ENCODE measurements at regions not wholly inside any gene's neighbourhood (a gene's known extent, or its start where the extent isn't known, plus 50 kb on each side); places are given as distances from the start of the nearest gene placed in this dataset.

DNA sequence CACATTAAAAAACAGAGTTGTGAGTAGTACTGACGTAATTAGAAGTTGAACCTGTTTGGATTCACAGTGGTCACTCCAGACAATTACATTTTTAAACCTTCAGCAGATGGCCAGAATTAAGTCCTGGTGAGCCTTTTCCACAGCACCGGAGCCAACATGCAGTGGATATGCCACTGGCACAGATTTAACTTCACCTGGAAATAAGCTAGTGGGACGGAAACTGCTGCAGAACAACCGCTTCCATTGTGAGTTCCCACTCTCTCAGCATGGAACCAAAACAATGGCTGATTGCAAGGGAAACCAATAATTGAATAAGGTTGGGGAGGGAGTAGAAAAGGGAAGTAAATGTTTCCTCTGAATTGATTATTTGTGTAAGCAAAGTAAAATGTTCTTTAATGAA is 515.1 kb downstream of the STK39 start:
- Histone ChIP-seq H2AFZ (ENCODE audit: control insufficient read depth, low read length) (no peak overlapping the region), H3K36me3 (ENCODE audit: control insufficient read depth in 2 of 2, extremely low read depth in 1 of 2, insufficient read depth in 2 of 2, low read length in 2 of 2) (no peaks in the 10 kb centered on the region), H3K9me3 (ENCODE audit: control insufficient read depth, low read depth, low read length) (no peaks in the 10 kb centered on the region), H3K27ac (ENCODE audit: control insufficient read depth, insufficient read depth, low read length) (no peak overlapping the region), H3K4me2 (ENCODE audit: control insufficient read depth, extremely low read depth, insufficient read depth, low read depth, low read length) (no peak overlapping the region), H3K4me1 (ENCODE audit: control insufficient read depth, extremely low read depth, insufficient read depth, low read length) (no peaks in the 10 kb centered on the region), H3K27me3 (ENCODE audit: control insufficient read depth, extremely low read depth, insufficient read depth, low read length) (no peaks in the 10 kb centered on the region), H3K79me2 (ENCODE audit: control insufficient read depth, insufficient read depth, low read length) (no peaks in the 10 kb centered on the region), H3K9ac (ENCODE audit: control insufficient read depth, extremely low read depth, insufficient read depth, low read length) (no peak overlapping the region), H3K9me1 (ENCODE audit: control insufficient read depth, extremely low read depth, insufficient read depth, low read length) (no peaks in the 10 kb centered on the region), H4K20me1 (ENCODE audit: control insufficient read depth, extremely low read depth, insufficient read depth, low read length) (no peaks in the 10 kb centered on the region), H3K4me3 (ENCODE audit: control insufficient read depth in 2 of 3, extremely low read depth in 1 of 3, insufficient read depth in 2 of 3, low read depth in 1 of 3, low read length in 3 of 3) (no peak overlapping the region)
- DNase-seq (ENCODE audit: low read depth, low spot score) (no peak), FAIRE-seq (no peak)
- TF ChIP-seq EZH2 (IDR thresholded peaks at IDR 0.05; ENCODE audit: low read length) = no peak
- TF ChIP-seq, protein P1, sequence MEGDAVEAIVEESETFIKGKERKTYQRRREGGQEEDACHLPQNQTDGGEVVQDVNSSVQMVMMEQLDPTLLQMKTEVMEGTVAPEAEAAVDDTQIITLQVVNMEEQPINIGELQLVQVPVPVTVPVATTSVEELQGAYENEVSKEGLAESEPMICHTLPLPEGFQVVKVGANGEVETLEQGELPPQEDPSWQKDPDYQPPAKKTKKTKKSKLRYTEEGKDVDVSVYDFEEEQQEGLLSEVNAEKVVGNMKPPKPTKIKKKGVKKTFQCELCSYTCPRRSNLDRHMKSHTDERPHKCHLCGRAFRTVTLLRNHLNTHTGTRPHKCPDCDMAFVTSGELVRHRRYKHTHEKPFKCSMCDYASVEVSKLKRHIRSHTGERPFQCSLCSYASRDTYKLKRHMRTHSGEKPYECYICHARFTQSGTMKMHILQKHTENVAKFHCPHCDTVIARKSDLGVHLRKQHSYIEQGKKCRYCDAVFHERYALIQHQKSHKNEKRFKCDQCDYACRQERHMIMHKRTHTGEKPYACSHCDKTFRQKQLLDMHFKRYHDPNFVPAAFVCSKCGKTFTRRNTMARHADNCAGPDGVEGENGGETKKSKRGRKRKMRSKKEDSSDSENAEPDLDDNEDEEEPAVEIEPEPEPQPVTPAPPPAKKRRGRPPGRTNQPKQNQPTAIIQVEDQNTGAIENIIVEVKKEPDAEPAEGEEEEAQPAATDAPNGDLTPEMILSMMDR (optimal IDR thresholded peaks at IDR 0.05 in 1 of 3, IDR thresholded peaks at IDR 0.05 in 1 of 3, conservative IDR thresholded peaks at IDR 0.05 in 1 of 3; ENCODE audit: extremely low read depth in 1 of 3, insufficient read depth in 2 of 3, low read length in 3 of 3) = no peak
- dilution Hi-C loops (cut with MboI; ENCODE audit: extremely low pct_ligation_motif_present, low sequenced_read_pairs) = no loop called here

DNA sequence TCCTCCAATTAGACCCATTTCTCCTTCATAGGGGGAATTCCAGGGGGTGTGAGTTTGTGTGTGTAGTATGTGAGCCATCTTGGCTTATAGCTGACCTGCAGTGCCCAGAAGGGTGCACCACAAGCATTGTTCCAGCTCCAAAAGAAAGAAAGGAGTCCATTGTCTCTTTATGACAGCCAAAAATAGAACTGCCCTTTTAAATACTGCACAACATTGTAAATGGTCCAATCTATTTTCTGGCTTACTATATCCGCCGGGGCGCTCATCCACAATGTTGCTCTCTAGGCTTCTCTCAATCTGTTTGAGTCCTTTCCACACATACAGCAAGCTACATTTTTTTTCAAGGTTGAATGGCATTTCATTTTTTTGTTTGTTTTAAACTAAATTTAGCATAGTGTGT is 517.5 kb downstream of the STK39 start:
- no peak for FAIRE-seq
- no peak overlapping the region for H3K9ac ChIP-seq (ENCODE audit: control insufficient read depth, extremely low read depth, insufficient read depth, low read length)
- no peaks in the 10 kb centered on the region for H3K79me2 ChIP-seq (ENCODE audit: control insufficient read depth, insufficient read depth, low read length)
- no peaks in the 10 kb centered on the region for H3K36me3 ChIP-seq (ENCODE audit: control insufficient read depth in 2 of 2, extremely low read depth in 1 of 2, insufficient read depth in 2 of 2, low read length in 2 of 2)
- no peaks in the 10 kb centered on the region for H3K9me1 ChIP-seq (ENCODE audit: control insufficient read depth, extremely low read depth, insufficient read depth, low read length)
- no peaks in the 10 kb centered on the region for H3K27me3 ChIP-seq (ENCODE audit: control insufficient read depth, extremely low read depth, insufficient read depth, low read length)
- no peak overlapping the region for H2AFZ ChIP-seq (ENCODE audit: control insufficient read depth, low read length)
- H3K4me3 ChIP-seq (ENCODE audit: control insufficient read depth in 2 of 3, extremely low read depth in 1 of 3, insufficient read depth in 2 of 3, low read depth in 1 of 3, low read length in 3 of 3) = no peak overlapping the region
- H4K20me1 ChIP-seq (ENCODE audit: control insufficient read depth, extremely low read depth, insufficient read depth, low read length) = no peaks in the 10 kb centered on the region
- H3K4me2 ChIP-seq (ENCODE audit: control insufficient read depth, extremely low read depth, insufficient read depth, low read depth, low read length) = no peak overlapping the region
- dilution Hi-C loops (cut with MboI; ENCODE audit: extremely low pct_ligation_motif_present, low sequenced_read_pairs) = loop anchor here (10.0 kb wide), 1 partner anchor 75 kb away; no protein-coding TSS in a partner anchor
- no peaks in the 10 kb centered on the region for H3K9me3 ChIP-seq (ENCODE audit: control insufficient read depth, low read depth, low read length)
- no peaks in the 10 kb centered on the region for H3K4me1 ChIP-seq (ENCODE audit: control insufficient read depth, extremely low read depth, insufficient read depth, low read length)
- no peak overlapping the region for H3K27ac ChIP-seq (ENCODE audit: control insufficient read depth, insufficient read depth, low read length)
- no peak for DNase-seq (ENCODE audit: low read depth, low spot score)
- TF ChIP-seq, protein P1 (optimal IDR thresholded peaks at IDR 0.05 in 1 of 3, IDR thresholded peaks at IDR 0.05 in 1 of 3, conservative IDR thresholded peaks at IDR 0.05 in 1 of 3; ENCODE audit: extremely low read depth in 1 of 3, insufficient read depth in 2 of 3, low read length in 3 of 3) = no peak
- no peak for TF ChIP-seq EZH2 (IDR thresholded peaks at IDR 0.05; ENCODE audit: low read length)

All from keratinocyte (primary cell).